PFSK-1 (cell line): ENCODE measurements at regions not wholly inside any gene's neighbourhood (a gene's known extent, or its start where the extent isn't known, plus 50 kb on each side); places are given as distances from the start of the nearest gene placed in this dataset.

Experiments
- POLR2AphosphoS5 ChIP-seq: IDR thresholded peaks from 2 replicates; pipeline ENCODE4 v1.6.1; 2012; ENCODE audit warnings: low read depth, mild to moderate bottlenecking, control low read depth, low read length, moderate library complexity
- SIN3A ChIP-seq: IDR thresholded peaks from 2 replicates; pipeline ENCODE4 v1.6.1; 2012; ENCODE audit warnings: mild to moderate bottlenecking, low read length, moderate library complexity, borderline replicate concordance; ENCODE audit not compliant: insufficient read depth
- TAF1 ChIP-seq: IDR thresholded peaks from 2 replicates; pipeline ENCODE4 v1.6.1; 2012; ENCODE audit warnings: low read length, control low read depth, borderline replicate concordance; ENCODE audit not compliant: insufficient read depth
- TF ChIP-seq, protein P1 (sequence below), 2 experiments: IDR thresholded peaks; 2 replicates each; pipeline versions ENCODE4 v1.6.1 to v1.8.0; 2011 to 2012; ENCODE audit warnings: low read depth in 2 of 2, low read length in 2 of 2, control low read depth in 1 of 2, inconsistent platforms in 1 of 2, mild to moderate bottlenecking in 1 of 2, moderate library complexity in 1 of 2; ENCODE audit not compliant: insufficient read depth in 1 of 2

DNA sequence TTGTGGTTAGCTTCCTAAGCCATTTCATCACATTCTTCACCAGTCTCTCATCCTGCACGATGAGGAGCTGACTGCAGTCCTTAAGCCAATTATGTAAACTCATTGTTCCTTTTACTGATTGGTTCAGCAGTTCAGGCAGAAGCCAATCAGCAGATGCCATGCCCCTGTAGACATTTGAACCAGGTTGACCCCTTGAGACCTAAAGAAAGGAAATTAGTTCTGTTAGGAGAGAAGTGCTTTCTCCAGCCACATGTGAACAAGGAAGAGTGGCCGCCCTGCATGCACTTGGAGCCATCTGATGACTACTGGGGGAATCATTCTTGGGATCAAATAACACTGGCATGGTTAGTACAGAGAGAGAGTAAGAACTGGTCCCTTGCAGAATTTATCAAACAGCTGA is 535.2 kb upstream of the ID4 start:
- TF ChIP-seq POLR2AphosphoS5 (no peak), SIN3A (no peak), TAF1 (no peak)
- TF ChIP-seq, protein P1, sequence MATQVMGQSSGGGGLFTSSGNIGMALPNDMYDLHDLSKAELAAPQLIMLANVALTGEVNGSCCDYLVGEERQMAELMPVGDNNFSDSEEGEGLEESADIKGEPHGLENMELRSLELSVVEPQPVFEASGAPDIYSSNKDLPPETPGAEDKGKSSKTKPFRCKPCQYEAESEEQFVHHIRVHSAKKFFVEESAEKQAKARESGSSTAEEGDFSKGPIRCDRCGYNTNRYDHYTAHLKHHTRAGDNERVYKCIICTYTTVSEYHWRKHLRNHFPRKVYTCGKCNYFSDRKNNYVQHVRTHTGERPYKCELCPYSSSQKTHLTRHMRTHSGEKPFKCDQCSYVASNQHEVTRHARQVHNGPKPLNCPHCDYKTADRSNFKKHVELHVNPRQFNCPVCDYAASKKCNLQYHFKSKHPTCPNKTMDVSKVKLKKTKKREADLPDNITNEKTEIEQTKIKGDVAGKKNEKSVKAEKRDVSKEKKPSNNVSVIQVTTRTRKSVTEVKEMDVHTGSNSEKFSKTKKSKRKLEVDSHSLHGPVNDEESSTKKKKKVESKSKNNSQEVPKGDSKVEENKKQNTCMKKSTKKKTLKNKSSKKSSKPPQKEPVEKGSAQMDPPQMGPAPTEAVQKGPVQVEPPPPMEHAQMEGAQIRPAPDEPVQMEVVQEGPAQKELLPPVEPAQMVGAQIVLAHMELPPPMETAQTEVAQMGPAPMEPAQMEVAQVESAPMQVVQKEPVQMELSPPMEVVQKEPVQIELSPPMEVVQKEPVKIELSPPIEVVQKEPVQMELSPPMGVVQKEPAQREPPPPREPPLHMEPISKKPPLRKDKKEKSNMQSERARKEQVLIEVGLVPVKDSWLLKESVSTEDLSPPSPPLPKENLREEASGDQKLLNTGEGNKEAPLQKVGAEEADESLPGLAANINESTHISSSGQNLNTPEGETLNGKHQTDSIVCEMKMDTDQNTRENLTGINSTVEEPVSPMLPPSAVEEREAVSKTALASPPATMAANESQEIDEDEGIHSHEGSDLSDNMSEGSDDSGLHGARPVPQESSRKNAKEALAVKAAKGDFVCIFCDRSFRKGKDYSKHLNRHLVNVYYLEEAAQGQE (IDR thresholded peaks at IDR 0.05; ENCODE audit: insufficient read depth in 1 of 2, low read depth in 2 of 2, low read length in 2 of 2) = no peak
